NCI-H526 (cell line): ENCODE measurements at regions not wholly inside any gene's neighbourhood (a gene's known extent, or its start where the extent isn't known, plus 50 kb on each side); places are given as distances from the start of the nearest gene placed in this dataset.

Experiments
- DNase-seq, 2 experiments: peaks; one replicate each; lab custom pipeline; 2025; lab: John Stamatoyannopoulos, UW

DNA sequence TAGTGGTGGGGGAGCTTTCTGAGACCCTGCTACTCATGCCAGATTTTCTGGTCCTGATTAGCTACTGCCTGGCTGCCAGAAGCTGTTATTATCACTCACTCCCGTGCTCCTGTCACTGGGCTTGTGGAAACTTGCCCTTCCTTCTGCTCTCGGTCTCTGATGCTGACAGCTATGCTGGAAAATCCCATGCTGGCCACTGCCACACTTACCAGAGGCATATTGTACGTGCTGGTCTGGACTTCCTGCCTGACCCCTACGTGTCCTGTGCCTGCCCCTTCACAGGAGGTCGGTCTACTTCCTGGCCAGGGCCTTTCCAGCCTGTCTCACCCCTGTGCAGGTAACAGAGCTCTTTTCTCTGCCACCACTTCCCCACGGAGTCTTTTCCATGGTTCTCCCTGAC, 149.4 kb upstream of the PLEKHG7 start:
- DNase-seq: peak in 1 of 2 experiments; percentile 41

DNA sequence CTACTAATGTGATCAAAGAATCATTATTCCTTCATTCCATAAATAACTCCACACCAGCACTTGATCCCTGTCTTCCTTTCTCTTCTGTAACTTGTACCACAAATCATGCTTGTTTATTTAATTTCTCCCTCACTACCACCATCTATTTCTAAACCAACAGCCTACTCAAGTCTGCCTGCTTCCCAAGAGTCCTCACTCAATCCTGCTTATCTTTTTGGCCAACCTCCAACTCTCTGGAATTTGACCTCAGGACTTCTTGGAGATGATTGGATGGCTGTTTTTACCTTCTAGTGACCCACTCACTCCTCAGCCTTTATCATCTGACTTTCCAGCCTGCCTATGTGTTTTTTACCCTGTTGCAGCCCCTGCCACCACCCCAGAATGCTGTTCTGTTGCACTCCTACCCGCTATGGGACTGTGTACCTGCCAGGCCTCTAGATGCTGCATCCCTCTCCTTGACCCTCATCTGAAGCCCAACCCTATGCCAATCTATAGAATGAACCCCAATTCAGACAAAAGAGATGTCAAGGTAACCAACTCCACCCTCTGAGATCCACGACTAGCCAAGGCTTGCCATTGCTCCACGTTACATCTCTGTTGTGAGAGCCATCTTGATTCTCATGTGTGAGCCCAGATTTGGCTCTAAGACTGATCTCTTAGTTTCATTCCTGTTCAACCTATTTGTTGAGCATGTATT, 150.2 kb upstream of the PLEKHG7 start:
- DNase-seq: no peak

DNA sequence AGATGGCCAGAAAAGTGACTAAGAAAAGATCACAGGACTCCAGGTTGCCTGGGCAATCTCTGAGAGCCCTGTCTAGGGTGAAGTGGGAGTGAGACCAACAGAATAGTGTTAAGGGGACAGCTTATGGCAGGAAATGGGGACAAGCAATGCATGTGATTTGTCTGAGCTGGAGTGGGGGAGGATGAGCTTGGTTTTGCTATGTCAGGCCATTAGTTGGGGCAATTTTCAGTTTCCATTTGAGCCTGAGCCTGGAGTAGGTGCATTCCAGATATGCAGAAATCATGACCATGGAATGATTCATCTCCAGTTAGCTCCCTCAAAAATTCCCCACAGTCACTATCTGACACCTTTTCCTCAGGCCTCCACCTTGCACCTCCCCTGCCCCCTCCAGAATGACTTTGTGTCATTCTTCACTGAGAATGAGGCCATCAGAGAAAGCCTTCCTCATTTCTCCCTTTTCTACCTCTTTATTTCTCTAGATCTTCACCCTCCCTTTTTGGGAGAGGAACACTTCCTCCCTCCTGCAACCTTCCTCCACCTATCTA, 150.9 kb upstream of the PLEKHG7 start:
- no peak for DNase-seq

DNA sequence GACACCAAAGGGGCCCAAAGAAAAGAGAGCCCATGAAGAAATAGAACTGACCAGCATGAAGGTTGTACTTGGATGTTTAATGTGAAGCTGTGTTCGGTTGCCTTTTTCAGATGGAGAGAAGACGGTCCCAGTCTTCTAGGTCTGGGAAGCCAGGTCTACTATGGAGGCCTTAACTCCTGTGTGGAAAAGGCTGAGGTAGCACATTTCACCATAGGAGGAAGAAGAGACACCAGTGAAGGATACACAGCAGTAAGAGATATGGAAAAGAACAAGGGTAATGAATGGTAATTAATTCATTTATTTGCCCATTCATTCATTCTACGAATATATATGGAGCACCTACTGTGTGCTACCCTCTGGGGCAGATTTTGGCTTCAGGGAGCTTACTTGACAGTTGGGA, 151.6 kb upstream of the PLEKHG7 start:
- no peak for DNase-seq

DNA sequence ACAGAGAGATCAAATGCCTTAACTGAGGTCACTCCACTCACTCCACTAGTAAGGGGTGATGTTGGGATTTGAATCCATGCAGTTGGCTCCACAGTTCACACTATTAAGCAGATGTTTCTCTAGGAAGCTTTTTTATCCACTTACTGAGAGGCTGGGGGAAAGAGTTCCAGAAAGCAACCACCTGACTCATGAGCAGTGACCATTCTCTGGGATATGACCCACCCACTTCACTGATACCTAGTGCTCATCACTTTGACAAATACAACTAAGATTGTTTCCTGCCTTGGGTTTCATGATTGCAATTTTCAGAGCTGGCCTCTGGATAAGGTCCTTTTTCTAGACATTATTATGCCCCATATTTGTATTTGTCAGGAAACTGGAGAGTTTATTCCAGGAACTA, 152.1 kb upstream of the PLEKHG7 start:
- no peak for DNase-seq

DNA sequence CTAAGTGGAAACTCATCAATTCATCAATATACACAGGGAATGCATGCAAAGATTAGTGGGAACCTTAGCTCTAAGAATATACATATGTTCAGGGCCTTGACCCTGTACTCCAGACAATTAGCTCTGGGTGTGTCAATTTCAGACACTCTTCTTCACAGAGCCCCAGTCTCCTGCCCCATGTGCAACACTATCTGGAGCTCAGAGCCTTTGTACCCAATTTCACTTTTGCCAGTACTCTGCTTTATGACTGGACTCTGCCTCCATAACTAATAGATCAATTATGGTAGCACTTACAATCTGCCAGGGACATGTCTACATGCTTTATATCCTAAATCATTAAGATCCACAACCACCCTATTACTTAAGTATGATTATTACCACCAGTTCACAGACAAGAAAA, 152.5 kb upstream of the PLEKHG7 start:
- DNase-seq: no peak

DNA sequence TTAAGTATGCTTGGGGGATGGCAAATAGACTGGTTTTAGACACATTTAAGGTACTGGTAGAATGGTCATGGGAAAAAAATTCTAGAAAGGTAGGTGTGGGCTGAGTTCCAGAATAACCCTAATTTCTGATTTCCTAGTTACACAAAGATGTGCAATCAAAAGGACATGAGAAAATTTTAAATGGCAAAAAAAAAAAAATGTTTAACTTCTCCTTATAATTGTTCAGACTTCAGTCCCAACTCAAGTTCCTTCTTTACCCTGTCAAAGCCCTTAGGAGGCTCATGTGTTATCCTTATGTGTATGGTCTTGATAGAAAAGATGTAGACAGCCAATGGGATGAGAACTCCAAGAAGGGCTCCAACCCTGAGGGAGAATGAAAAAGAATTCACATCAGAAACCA, 153.3 kb upstream of the PLEKHG7 start:
- DNase-seq: no peak

DNA sequence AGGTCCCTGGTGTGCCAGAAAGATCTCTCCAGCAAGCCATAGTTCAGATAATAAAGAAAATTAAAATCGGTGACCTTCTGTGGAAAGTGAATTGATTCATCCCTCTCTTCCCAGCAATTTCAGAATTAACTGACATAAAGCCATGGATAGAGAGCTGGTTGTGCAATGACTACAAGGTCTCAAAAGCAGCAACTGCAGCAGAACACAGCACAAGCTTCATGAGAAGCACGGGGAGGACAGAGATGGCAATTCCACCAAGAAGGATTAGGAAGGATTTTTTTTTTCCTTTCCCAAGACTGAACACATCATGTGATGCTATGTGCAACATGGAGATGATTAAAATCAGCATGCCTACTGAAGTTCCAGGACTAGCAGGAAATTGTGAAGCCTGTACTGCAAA, 154.9 kb upstream of the PLEKHG7 start:
- DNase-seq: no peak

DNA sequence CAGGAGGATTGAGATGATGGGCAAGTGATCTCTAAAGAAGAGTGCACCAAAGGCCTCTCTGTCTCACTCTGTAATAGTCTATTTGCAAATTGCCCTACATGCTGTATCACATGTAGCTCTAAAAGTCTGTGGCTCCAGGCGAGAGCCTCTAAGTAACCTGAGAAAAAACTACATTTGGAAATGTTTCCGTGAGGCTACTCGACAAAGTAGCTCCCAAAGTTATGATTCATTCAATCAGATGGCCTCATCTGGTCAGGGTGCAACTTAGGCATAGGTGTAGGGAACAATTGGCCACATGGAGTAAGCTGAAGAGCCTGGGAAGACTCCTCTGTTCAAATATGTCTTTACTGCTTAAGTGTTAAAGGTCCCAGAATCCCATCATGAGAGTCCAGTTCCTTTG, 155.4 kb upstream of the PLEKHG7 start:
- no peak for DNase-seq

DNA sequence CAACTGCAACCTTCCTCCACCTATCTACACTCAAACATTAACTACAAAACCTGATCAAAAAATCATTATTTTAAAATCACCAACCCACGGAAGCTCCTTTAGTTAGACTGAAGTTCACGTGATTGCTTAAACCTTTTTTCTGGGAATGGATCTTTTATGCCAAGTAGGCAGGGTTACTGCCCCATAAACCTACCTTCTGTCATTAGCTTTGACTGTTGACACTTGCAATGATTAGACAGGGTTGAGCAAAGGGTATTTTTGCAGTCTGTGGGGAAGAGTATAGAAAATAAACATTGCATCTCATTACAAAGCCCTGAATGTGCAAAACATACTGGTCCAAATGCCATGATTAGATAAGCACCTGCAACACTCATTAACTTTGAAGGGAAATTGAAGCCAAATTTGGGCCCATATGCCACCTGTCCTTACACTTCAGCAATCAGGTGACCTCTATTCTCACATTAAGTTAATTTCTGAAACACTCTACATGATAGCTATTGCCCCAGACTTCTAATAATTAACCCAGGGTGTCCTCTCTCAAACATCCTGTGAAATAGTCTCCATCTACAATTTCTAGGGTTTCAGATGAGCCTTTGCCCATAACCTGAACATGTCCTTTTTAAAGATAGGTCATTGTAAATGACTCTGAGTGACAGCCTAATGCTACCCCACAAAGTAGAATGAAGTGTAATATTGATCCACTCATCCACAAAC, 156.0 kb upstream of the PLEKHG7 start:
- no peak for DNase-seq

DNA sequence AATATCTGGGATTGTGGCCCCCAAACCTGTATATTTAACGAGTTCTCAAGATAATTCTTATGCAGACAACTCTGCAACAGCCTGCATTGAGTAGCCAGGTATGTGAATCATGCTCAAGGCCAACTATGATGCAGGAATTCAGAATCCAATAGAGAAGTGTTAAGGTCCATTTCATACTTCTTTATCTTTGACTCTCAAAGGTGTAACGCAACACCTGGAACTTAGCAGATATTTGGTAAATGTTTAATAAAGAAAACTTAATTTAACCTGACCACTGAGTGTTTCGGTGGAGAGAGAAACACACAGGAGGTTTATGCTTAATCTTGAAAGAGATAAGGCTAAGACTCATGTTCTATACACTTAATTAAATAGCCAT, 156.5 kb upstream of the PLEKHG7 start:
- no peak for DNase-seq

DNA sequence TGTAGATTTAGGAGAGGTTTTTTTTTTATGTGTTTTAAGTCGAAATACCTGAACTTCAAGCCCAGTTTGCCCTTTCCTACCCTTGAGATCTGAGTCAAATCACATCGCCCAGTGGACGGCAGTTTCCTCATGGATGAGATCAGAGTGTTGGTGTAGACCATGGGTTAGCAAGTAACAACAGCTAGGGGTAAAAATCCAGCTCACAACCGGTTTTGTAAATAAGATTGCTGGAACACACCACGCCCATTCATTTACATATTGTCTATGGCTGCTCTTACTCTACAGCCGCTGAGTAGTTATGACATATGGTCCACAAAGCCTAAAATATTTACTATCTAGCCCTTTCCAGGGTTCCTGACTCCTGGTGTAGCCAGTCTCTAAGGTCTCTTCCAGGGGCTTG, 158.5 kb upstream of the PLEKHG7 start:
- DNase-seq: peak; percentile 8 to 44

DNA sequence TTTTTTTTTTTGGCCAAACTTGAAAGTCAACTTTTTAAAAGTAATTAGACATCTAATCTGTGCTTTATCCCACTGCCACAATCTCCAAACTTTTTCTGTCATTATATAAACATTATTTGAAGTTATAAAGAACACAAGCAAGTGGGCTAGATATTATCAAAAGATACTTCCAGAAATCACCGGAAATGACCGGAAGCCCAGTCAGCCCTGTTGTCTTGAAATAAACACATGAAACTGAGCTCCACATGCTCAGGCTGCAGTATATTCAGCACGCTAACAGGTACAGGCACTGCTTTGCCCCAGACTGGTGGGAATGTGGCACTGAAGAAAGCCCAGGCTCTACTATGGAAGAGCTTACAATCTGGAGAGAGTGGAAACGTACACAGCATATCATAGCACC, 158.9 kb upstream of the PLEKHG7 start:
- DNase-seq: no peak

DNA sequence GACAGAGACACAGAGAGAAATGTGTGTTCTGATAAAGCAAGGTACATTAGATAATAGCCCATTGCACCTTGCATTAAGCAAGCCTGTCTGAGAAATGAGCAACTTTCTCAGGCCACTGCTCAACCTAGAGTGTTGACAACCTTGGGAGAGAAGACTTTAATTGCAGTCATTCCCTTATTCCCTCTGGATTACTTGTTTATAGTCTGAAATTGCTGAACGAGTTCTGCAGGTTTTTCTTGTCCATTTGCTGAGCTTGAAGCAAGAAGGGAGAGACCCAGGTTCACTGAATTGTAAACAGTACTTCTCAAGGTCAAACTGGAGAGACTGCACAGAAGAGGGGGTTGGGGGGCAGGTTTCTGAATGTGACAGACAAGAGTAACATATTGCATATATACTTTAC, 159.4 kb upstream of the PLEKHG7 start:
- peak; percentile 83 to 87 for DNase-seq

DNA sequence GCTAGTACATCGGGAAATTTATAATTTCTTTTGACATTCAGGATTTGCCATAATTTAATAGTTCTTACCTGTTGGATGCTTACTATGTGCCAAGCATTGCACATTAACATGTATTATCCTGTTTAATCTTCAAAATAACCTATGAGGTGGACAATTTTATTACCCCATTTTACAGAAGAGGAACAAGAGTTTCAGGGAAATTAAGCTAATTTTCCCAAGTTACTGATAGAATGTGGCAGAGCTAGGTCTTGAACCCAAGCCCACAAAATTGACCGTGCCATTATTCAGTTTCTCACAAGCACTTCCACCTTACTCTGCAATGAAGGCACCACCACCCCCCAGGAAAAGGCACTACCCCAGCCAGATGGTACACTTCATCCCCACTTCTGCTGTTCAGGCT, 161.1 kb upstream of the PLEKHG7 start:
- DNase-seq: no peak

DNA sequence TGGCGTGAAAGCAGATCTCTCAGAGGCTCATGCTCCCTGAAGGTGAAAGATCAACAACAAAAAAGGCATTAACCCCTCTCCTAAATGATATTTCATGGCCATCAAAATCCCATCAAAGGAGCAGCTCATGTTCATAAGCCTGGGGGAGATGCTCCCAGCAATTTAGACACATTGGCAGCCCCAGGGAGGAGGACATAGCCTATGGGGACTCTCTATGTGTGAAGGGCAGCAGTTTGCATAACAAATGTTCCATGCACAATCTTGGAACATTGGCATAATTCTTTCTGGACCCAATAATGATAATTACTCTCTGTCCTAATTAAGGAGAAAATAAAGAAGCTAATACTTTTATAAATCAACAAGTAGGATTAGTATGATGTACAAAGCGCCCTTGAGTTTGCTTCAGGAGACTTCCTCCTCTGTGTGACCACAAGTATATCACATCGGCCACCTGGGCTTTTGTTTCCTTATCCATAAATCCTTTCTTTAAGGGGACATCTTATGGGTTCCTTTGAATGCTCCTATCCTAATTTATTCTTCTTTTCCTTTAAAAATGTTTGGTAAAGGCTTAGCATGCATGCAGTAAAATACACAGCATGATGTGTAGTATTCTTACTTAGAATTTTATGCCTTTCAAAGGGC, 161.9 kb upstream of the PLEKHG7 start:
- DNase-seq: no peak

DNA sequence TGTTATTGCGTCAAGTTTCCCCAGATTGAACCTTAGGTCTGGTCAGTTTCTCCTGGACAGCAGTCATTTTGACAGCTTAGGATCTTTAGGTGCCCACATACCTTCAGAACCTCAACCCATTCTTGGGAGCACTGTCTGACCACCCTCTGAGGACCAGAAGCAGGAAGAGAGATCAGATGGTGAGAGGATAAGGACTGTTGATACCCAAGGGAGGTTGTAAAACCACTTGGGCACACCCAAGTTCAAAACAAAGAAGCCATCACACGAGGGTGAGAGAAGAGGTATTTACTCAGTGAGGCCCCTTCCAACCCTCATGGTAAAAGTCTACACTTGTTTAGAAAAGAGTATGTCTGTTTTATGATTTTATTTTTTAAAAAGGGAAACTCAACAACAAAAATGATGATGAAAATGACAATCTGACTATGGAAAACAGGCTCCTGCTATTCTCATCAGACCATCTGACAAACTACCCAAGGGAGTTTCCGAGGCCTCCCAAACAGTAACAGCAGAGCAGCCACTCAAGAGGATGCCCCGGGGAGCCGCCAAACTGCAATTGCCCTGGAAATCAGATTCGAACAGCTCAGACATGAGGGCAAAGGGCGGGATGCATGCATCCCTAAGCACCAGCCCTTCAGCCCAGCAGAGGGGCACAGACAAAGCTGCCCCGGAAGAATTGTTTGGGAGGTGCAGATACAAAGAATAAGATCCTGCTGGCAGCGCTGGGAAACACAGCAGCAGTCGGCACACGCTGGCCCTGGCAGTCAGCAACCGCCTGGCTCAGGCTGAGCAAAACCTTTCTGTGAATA, 162.6 kb upstream of the PLEKHG7 start:
- DNase-seq: peak; percentile 5 to 60

DNA sequence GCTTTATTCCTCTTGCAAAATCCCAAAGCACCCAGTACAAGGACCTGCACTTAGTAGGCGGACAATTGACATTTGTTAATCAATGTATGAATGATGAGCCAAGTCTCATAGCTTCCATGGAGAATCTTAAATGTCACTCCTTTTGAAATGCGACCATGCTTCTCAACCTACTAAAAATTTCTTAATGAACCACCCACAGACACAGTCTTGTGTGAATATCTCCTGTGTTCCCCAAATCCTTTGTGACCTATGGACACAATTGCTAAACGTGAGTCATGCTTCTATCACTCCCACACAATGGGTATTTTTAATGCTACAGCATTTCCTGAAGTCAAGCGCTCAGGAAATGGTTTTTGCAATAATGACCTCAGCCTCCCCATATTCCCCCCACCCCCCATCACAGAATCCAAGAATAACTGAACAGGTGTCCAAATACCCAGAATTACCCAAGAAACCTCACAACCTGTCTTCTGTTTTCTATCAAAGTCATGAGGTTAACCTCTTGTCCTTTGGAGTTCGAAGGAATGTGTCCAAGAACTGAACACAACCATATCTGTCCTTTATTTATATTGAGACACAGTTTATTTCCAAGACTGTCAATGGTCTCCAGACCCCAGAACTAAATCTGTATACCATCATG, 163.6 kb upstream of the PLEKHG7 start:
- no peak for DNase-seq

DNA sequence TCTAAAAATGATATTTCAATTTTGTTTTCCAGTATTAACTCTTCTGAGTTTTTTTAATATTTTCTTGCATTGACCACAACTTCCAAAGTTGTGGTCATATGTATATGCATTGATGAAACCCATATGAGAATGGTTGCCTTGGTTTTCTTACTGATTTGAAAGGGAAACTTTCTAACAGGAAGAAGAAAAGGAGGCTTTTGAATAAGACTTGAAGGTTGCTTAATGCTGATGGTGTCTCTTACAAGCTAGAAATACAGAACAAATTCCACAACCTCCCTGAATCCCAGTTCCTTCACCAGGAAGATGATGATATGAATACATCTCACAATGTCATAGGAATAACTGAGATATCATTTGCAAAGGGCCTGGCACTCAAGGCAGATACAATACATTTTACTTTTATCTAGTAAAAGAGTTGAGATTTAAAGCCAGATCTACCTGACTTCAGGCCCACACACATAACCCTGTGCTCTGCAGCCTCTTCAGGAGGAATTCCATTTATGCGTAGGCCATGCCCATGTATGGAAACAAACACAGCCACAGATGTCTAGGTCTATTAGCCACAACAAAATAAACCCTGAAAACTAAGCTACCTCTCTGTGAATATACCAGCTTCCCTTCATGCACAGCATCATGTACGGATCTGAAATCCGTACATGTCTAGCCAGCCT, 165.4 kb upstream of the PLEKHG7 start:
- DNase-seq: no peak

DNA sequence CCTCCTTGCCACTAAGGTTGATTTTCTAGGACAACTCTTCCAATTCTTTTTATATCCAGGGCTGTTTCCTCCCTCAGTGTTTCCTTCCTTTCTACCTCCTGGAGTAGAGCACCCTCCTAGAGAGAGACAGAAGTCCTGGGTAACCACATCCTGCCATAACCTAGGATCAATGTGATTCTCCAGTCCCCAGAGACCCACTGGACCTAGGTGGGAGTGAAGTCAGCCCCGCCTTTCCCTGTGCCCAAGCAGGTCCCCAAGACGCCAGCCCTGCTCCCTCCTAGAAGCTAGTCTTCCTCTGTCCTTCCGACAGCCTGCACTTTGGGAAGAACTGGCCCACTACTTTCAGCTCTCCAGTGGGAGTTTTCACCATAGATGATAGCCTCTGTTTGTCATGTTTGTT, 166.8 kb upstream of the PLEKHG7 start:
- no peak for DNase-seq

DNA sequence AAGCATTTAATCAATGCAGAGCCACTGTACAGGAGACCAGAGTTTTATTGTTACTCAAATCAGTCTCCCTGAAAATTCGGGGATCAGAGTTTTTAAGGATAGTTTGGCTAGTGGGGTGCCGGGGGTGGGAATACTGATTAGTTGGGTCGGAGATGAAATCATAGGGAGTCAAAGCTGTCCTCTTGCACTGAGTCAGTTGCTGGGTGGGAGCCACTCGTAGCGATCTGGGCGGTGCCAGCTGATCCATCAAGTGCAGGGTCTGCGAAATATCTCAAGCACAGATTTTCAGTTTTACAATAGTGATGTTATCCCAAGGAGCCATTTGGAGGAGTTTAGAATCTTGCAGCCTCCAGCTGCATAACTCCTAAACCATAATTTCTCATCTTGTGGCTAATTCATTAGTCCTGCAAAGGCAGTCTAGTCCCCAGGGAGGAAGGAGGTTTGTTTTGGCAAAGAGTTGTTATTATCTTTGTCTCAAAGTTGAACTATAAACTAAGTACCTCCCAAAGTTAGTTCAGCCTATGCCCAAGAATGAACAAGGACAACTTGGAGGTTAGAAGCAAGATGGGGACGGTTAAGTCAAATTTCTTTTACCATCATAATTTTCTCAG, 169.4 kb upstream of the PLEKHG7 start:
- no peak for DNase-seq
